T-helper 17 cell (primary cell): ENCODE measurements at regions not wholly inside any gene's neighbourhood (a gene's known extent, or its start where the extent isn't known, plus 50 kb on each side); places are given as distances from the start of the nearest gene placed in this dataset.
"Not testable (repeated sequence)": the region's sequence is repeated elsewhere in the genome, so short reads cannot be mapped to it uniquely, and the experiment has no call there.

Experiments used
- ATAC-seq: fragments of 150-1000 bp; cut with Tn5 transposase; 2 replicates; pipeline ENCODE4 v1.10.0; 2021; ENCODE audit warnings: mild to moderate bottlenecking, moderate library complexity
- DNase-seq, 3 donors: peaks; one replicate each; pipeline versions ENCODE4 v3.0.0 to v3.0.0-alpha.2; 2020 to 2021
- H3K9me3 ChIP-seq: one replicate; pipeline ENCODE4 v1.7.0; 2013; ENCODE audit warnings: low read length, mild to moderate bottlenecking; ENCODE audit not compliant: control insufficient read depth, poor library complexity, severe bottlenecking
- H3K27ac Mint-ChIP-seq: one replicate; pipeline ENCODE4 v1.8.0; 2022; ENCODE audit warnings: mild to moderate bottlenecking, moderate library complexity, mixed read lengths
- H3K27me3 Mint-ChIP-seq: one replicate; pipeline ENCODE4 v1.8.0; 2022; ENCODE audit warnings: mixed read lengths
- H3K36me3 Mint-ChIP-seq: one replicate; pipeline ENCODE4 v1.8.0; 2022; ENCODE audit warnings: low read depth, mixed read lengths
- H3K4me1 Mint-ChIP-seq: one replicate; pipeline ENCODE4 v1.8.0; 2022; ENCODE audit warnings: mild to moderate bottlenecking, mixed read lengths
- H3K4me3 Mint-ChIP-seq: one replicate; pipeline ENCODE4 v1.8.0; 2022; ENCODE audit warnings: mild to moderate bottlenecking, moderate library complexity, mixed read lengths

GRCh38 chr1:222018041-222018440, 276.2 kb upstream of the DUSP10 start:
- no peak for DNase-seq
- H3K9me3 ChIP-seq, result no peaks in the 10 kb centered on the region
- peaks cover 2% of the 10 kb centered on the region for H3K4me1 Mint-ChIP-seq
- ATAC-seq, result no peak
- no peak overlapping the region for H3K4me3 Mint-ChIP-seq
- no peaks in the 10 kb centered on the region for H3K36me3 Mint-ChIP-seq
- no peak overlapping the region for H3K27ac Mint-ChIP-seq
- H3K27me3 Mint-ChIP-seq, result peaks cover 34% of the 10 kb centered on the region

- ATAC-seq (no peak), DNase-seq (no peak)
- no peak overlapping the region for H3K27ac Mint-ChIP-seq
- H3K27me3 Mint-ChIP-seq, result peaks cover 28% of the 10 kb centered on the region
- no peak overlapping the region for H3K4me3 Mint-ChIP-seq
- peaks cover 2% of the 10 kb centered on the region for H3K4me1 Mint-ChIP-seq
- H3K9me3 ChIP-seq, result no peaks in the 10 kb centered on the region
- no peaks in the 10 kb centered on the region for H3K36me3 Mint-ChIP-seq
These were observed 273.8 kb upstream of the DUSP10 start for GRCh38 chr1:222015686-222016085.

- DNase-seq, result no peak
- no peaks in the 10 kb centered on the region for H3K9me3 ChIP-seq
- H3K4me1 Mint-ChIP-seq, result peaks cover 2% of the 10 kb centered on the region
- peaks cover 18% of the 10 kb centered on the region for H3K27me3 Mint-ChIP-seq
- no peak overlapping the region for H3K4me3 Mint-ChIP-seq
- no peak for ATAC-seq
- H3K36me3 Mint-ChIP-seq, result no peaks in the 10 kb centered on the region
- no peak overlapping the region for H3K27ac Mint-ChIP-seq
These were observed 272.1 kb upstream of the DUSP10 start for GRCh38 chr1:222014001-222014400.

- Mint-ChIP-seq H3K4me1 (no peaks in the 10 kb centered on the region), H3K4me3 (no peak overlapping the region), H3K36me3 (no peaks in the 10 kb centered on the region), H3K27ac (no peak overlapping the region), H3K27me3 (peaks cover 13% of the 10 kb centered on the region)
- H3K9me3 ChIP-seq, result no peaks in the 10 kb centered on the region
- no peak for ATAC-seq
- no peak for DNase-seq
These were observed 270.9 kb upstream of the DUSP10 start for GRCh38 chr1:222012816-222013215.

- Mint-ChIP-seq H3K36me3 (no peaks in the 10 kb centered on the region), H3K4me1 (no peaks in the 10 kb centered on the region), H3K27ac (no peak overlapping the region), H3K27me3 (peaks cover 18% of the 10 kb centered on the region), H3K4me3 (no peak overlapping the region)
- no peak for DNase-seq
- H3K9me3 ChIP-seq, result no peaks in the 10 kb centered on the region
- ATAC-seq, result no peak
These were observed 268.4 kb upstream of the DUSP10 start for GRCh38 chr1:222010306-222010705.

GRCh38 chr1:222009105-222009730, 267.3 kb upstream of the DUSP10 start:
- H3K9me3 ChIP-seq, result no peaks in the 10 kb centered on the region
- Mint-ChIP-seq H3K4me1 (no peaks in the 10 kb centered on the region), H3K27ac (no peak overlapping the region), H3K4me3 (no peak overlapping the region), H3K27me3 (peaks cover 13% of the 10 kb centered on the region), H3K36me3 (no peaks in the 10 kb centered on the region)
- no peak for DNase-seq
- ATAC-seq, result peak; percentile 60

GRCh38 chr1:222006715-222007114, 264.8 kb upstream of the DUSP10 start:
- H3K9me3 ChIP-seq, result no peaks in the 10 kb centered on the region
- no peaks in the 10 kb centered on the region for H3K4me1 Mint-ChIP-seq
- ATAC-seq, result no peak
- H3K27ac Mint-ChIP-seq, result no peak overlapping the region
- DNase-seq, result no peak
- H3K27me3 Mint-ChIP-seq, result peaks cover 5% of the 10 kb centered on the region
- no peaks in the 10 kb centered on the region for H3K36me3 Mint-ChIP-seq
- no peak overlapping the region for H3K4me3 Mint-ChIP-seq

- no peak overlapping the region for H3K27ac Mint-ChIP-seq
- no peaks in the 10 kb centered on the region for H3K36me3 Mint-ChIP-seq
- H3K4me1 Mint-ChIP-seq, result no peaks in the 10 kb centered on the region
- H3K27me3 Mint-ChIP-seq, result peaks cover 5% of the 10 kb centered on the region
- ATAC-seq (no peak), DNase-seq (no peak)
- no peak overlapping the region for H3K4me3 Mint-ChIP-seq
- H3K9me3 ChIP-seq, result no peaks in the 10 kb centered on the region
These were observed 262.9 kb upstream of the DUSP10 start for GRCh38 chr1:222004784-222005183.

- H3K4me1 Mint-ChIP-seq, result no peaks in the 10 kb centered on the region
- ATAC-seq (no peak), DNase-seq (no peak)
- no peaks in the 10 kb centered on the region for H3K9me3 ChIP-seq
- peaks cover 5% of the 10 kb centered on the region for H3K27me3 Mint-ChIP-seq
- H3K4me3 Mint-ChIP-seq, result no peak overlapping the region
- H3K27ac Mint-ChIP-seq, result no peak overlapping the region
- no peaks in the 10 kb centered on the region for H3K36me3 Mint-ChIP-seq
These were observed 262.1 kb upstream of the DUSP10 start for GRCh38 chr1:222004034-222004433.

- Mint-ChIP-seq H3K27ac (no peak overlapping the region), H3K36me3 (no peaks in the 10 kb centered on the region), H3K4me1 (no peaks in the 10 kb centered on the region), H3K27me3 (peaks cover 5% of the 10 kb centered on the region), H3K4me3 (no peak overlapping the region)
- DNase-seq (no peak), ATAC-seq (no peak)
- H3K9me3 ChIP-seq, result no peaks in the 10 kb centered on the region
These were observed 260.6 kb upstream of the DUSP10 start for GRCh38 chr1:222002503-222002902.

GRCh38 chr1:222000131-222000530, 258.2 kb upstream of the DUSP10 start:
- no peak overlapping the region for H3K27ac Mint-ChIP-seq
- DNase-seq (no peak), ATAC-seq (no peak)
- H3K4me3 Mint-ChIP-seq, result no peak overlapping the region
- no peaks in the 10 kb centered on the region for H3K4me1 Mint-ChIP-seq
- H3K27me3 Mint-ChIP-seq, result no peaks in the 10 kb centered on the region
- no peaks in the 10 kb centered on the region for H3K9me3 ChIP-seq
- no peaks in the 10 kb centered on the region for H3K36me3 Mint-ChIP-seq

- ATAC-seq, result no peak
- Mint-ChIP-seq H3K4me1 (no peaks in the 10 kb centered on the region), H3K4me3 (no peak overlapping the region), H3K27me3 (no peaks in the 10 kb centered on the region), H3K27ac (no peak overlapping the region), H3K36me3 (no peaks in the 10 kb centered on the region)
- no peak for DNase-seq
- H3K9me3 ChIP-seq, result no peaks in the 10 kb centered on the region
These were observed 256.9 kb upstream of the DUSP10 start for GRCh38 chr1:221998781-221999180.

- H3K9me3 ChIP-seq, result no peaks in the 10 kb centered on the region
- H3K27ac Mint-ChIP-seq, result no peak overlapping the region
- no peaks in the 10 kb centered on the region for H3K36me3 Mint-ChIP-seq
- ATAC-seq (no peak), DNase-seq (no peak)
- no peak overlapping the region for H3K4me3 Mint-ChIP-seq
- no peaks in the 10 kb centered on the region for H3K27me3 Mint-ChIP-seq
- H3K4me1 Mint-ChIP-seq, result no peaks in the 10 kb centered on the region
These were observed 256.3 kb upstream of the DUSP10 start for GRCh38 chr1:221998186-221998612.

- H3K4me1 Mint-ChIP-seq, H3K4me3 Mint-ChIP-seq, ATAC-seq, H3K27ac Mint-ChIP-seq, H3K27me3 Mint-ChIP-seq, DNase-seq, H3K36me3 Mint-ChIP-seq, H3K9me3 ChIP-seq: not testable (repeated sequence)
These were observed 255.1 kb upstream of the DUSP10 start for GRCh38 chr1:221997012-221997411.
